ENCODE measurements at regions not wholly inside any gene's neighbourhood (a gene's known extent, or its start where the extent isn't known, plus 50 kb on each side); places are given as distances from the start of the nearest gene placed in this dataset.

DNA sequence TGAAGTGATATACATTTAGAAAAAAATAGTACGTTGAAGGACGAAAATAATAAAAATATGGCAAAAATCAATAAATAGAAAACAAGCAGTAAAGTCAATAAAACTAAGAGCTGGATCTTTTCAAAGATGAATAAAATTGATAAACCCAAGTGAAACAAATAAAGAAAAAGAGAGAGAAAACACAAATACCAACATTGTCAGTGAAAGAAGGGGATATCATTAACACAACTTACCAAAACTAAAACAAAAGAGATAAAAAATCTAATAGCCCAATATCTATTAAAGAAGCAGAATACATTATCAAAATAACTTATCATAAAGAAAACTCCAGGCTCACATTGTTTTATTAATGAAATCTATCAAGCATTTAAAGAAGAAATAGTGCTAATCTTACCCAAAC lies 675.1 kb downstream of the UQCRFS1 start:
- no peaks in the 10 kb centered on the region for H3K9me1 ChIP-seq (replicated peaks; ENCODE audit: control insufficient read depth, extremely low read depth, insufficient read depth, low read length)
- FAIRE-seq (no peak), DNase-seq (ENCODE audit: low read depth, low spot score) (no peak)
- dilution Hi-C loops (cut with MboI; ENCODE audit: extremely low pct_ligation_motif_present, low sequenced_read_pairs) (no loop called here), intact Hi-C loops (cut with micrococcal nuclease) (no loop called here)
- POLR2A ChIA-PET: no interaction called here
- TF ChIP-seq EZH2 (IDR thresholded peaks at IDR 0.05; ENCODE audit: borderline replicate concordance, low read depth, low read length, severe bottlenecking) (no peak), FOS (IDR thresholded peaks at IDR 0.05; ENCODE audit: borderline replicate concordance, insufficient read depth, low read length) (no peak), JUN (IDR thresholded peaks at IDR 0.05; ENCODE audit: borderline replicate concordance, insufficient read depth, insufficient read length, low read depth) (no peak)
- BruUV-seq (replicated peaks): no TSS peak
- H3K36me3 ChIP-seq (ENCODE audit: control insufficient read depth in 2 of 2, extremely low read depth in 1 of 2, insufficient read depth in 2 of 2, low read length in 2 of 2): no peaks in the 10 kb centered on the region
- no peak overlapping the region for H3K9ac ChIP-seq (replicated peaks; ENCODE audit: extremely low read depth, insufficient read depth, low read length)
- no peaks in the 10 kb centered on the region for H3K79me2 ChIP-seq (ENCODE audit: control insufficient read depth, insufficient read depth, low read length)
- no peak overlapping the region for H3K4me3 ChIP-seq (replicated peaks in 1 of 3; ENCODE audit: insufficient read depth in 1 of 3, low read depth in 1 of 3, low read length in 3 of 3)
- H3K9me3 ChIP-seq (replicated peaks; ENCODE audit: control insufficient read depth, insufficient read depth, low read length): no peaks in the 10 kb centered on the region
- CTCF ChIA-PET: no interaction called here
- no peak overlapping the region for H3K4me2 ChIP-seq (ENCODE audit: insufficient read depth, low read length)
- H4K20me1 ChIP-seq (replicated peaks; ENCODE audit: control insufficient read depth, extremely low read depth, insufficient read depth, low read length): no peaks in the 10 kb centered on the region
- no peak overlapping the region for H3K27ac ChIP-seq (ENCODE audit: insufficient read depth, low read depth, low read length)
- H2AFZ ChIP-seq (ENCODE audit: low read depth, low read length): no peak overlapping the region
- H3K27me3 ChIP-seq (ENCODE audit: control insufficient read depth in 2 of 2, insufficient read depth in 2 of 2, low read length in 2 of 2): no peaks in the 10 kb centered on the region
- no peaks in the 10 kb centered on the region for H3K4me1 ChIP-seq (ENCODE audit: control insufficient read depth, extremely low read depth, insufficient read depth, low read length)

GRCh38 chr19:28537079-28537478 lies 675.9 kb downstream of the UQCRFS1 start:
- no peaks in the 10 kb centered on the region for H3K9me1 ChIP-seq (replicated peaks; ENCODE audit: control insufficient read depth, extremely low read depth, insufficient read depth, low read length)
- no TSS peak for BruUV-seq (replicated peaks)
- no peak overlapping the region for H3K27ac ChIP-seq (ENCODE audit: insufficient read depth, low read depth, low read length)
- dilution Hi-C loops (cut with MboI; ENCODE audit: extremely low pct_ligation_motif_present, low sequenced_read_pairs) (no loop called here), intact Hi-C loops (cut with micrococcal nuclease) (no loop called here)
- ChIA-PET POLR2A (no interaction called here), CTCF (no interaction called here)
- no peaks in the 10 kb centered on the region for H3K27me3 ChIP-seq (ENCODE audit: control insufficient read depth in 2 of 2, insufficient read depth in 2 of 2, low read length in 2 of 2)
- no peaks in the 10 kb centered on the region for H3K79me2 ChIP-seq (ENCODE audit: control insufficient read depth, insufficient read depth, low read length)
- DNase-seq (ENCODE audit: low read depth, low spot score): no peak
- no peak for FAIRE-seq
- H3K9ac ChIP-seq (replicated peaks; ENCODE audit: extremely low read depth, insufficient read depth, low read length): no peak overlapping the region
- H3K4me3 ChIP-seq (replicated peaks in 1 of 3; ENCODE audit: insufficient read depth in 1 of 3, low read depth in 1 of 3, low read length in 3 of 3): no peak overlapping the region
- H2AFZ ChIP-seq (ENCODE audit: low read depth, low read length): no peak overlapping the region
- H4K20me1 ChIP-seq (replicated peaks; ENCODE audit: control insufficient read depth, extremely low read depth, insufficient read depth, low read length): no peaks in the 10 kb centered on the region
- no peaks in the 10 kb centered on the region for H3K9me3 ChIP-seq (replicated peaks; ENCODE audit: control insufficient read depth, insufficient read depth, low read length)
- H3K36me3 ChIP-seq (ENCODE audit: control insufficient read depth in 2 of 2, extremely low read depth in 1 of 2, insufficient read depth in 2 of 2, low read length in 2 of 2): no peaks in the 10 kb centered on the region
- no peaks in the 10 kb centered on the region for H3K4me1 ChIP-seq (ENCODE audit: control insufficient read depth, extremely low read depth, insufficient read depth, low read length)
- no peak overlapping the region for H3K4me2 ChIP-seq (ENCODE audit: insufficient read depth, low read length)
- no peak for TF ChIP-seq FOS (IDR thresholded peaks at IDR 0.05; ENCODE audit: borderline replicate concordance, insufficient read depth, low read length)
- TF ChIP-seq EZH2 (IDR thresholded peaks at IDR 0.05; ENCODE audit: borderline replicate concordance, low read depth, low read length, severe bottlenecking): no peak
- TF ChIP-seq JUN (IDR thresholded peaks at IDR 0.05; ENCODE audit: borderline replicate concordance, insufficient read depth, insufficient read length, low read depth): no peak
- TF ChIP-seq GATA2 (IDR thresholded peaks at IDR 0.05; ENCODE audit: insufficient read depth, insufficient read length, low read depth, low read length): no peak
- TF ChIP-seq MYC (IDR thresholded peaks at IDR 0.05; ENCODE audit: low read depth, low read length): no peak
- TF ChIP-seq, protein P1, sequence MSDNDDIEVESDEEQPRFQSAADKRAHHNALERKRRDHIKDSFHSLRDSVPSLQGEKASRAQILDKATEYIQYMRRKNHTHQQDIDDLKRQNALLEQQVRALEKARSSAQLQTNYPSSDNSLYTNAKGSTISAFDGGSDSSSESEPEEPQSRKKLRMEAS (IDR thresholded peaks at IDR 0.05; ENCODE audit: insufficient read depth, insufficient read length): no peak
- no peak for TF ChIP-seq POLR2AphosphoS5 (IDR thresholded peaks at IDR 0.05; ENCODE audit: insufficient read depth, low read depth, low read length)
- TF ChIP-seq CTCF (IDR thresholded peaks at IDR 0.05; ENCODE audit: extremely low read depth in 1 of 2, insufficient read depth in 1 of 2, low read depth in 1 of 2, low read length in 2 of 2): no peak
- TF ChIP-seq POLR2A (IDR thresholded peaks at IDR 0.05; ENCODE audit: low read depth, low read length): no peak

Data from endothelial cell of umbilical vein (primary cell).